HG03460 (cell line): ENCODE measurements at regions not wholly inside any gene's neighbourhood (a gene's known extent, or its start where the extent isn't known, plus 50 kb on each side); places are given as distances from the start of the nearest gene placed in this dataset.
"Not testable (repeated sequence)": the region's sequence is repeated elsewhere in the genome, so short reads cannot be mapped to it uniquely, and the experiment has no call there.

Source experiments
- ATAC-seq: cut with Tn5 transposase; IDR thresholded peaks from one replicate; pipeline ENCODE4 v1.9.1; 2021; ENCODE audit not compliant: unreplicated experiment

- no peak for ATAC-seq
These were observed 223.7 kb upstream of the FAM78B start for GRCh38 chr1:166390366-166391033.

- ATAC-seq: no peak
These were observed 224.7 kb upstream of the FAM78B start for GRCh38 chr1:166391279-166392066.

- no peak for ATAC-seq
These were observed 228.9 kb upstream of the FAM78B start for GRCh38 chr1:166395729-166396128.

- ATAC-seq: not testable (repeated sequence)
These were observed 242.7 kb upstream of the FAM78B start for GRCh38 chr1:166409253-166410082.

GRCh38 chr1:166410083-166410385, 243.2 kb upstream of the FAM78B start:
- ATAC-seq: no peak

- ATAC-seq: not testable (repeated sequence)
These were observed 250.0 kb upstream of the FAM78B start for GRCh38 chr1:166416831-166417230.

GRCh38 chr1:166418344-166418933, 251.6 kb upstream of the FAM78B start:
- ATAC-seq: no peak

GRCh38 chr1:166422586-166422985, 255.8 kb upstream of the FAM78B start:
- not testable (repeated sequence) for ATAC-seq

GRCh38 chr1:166432655-166433054, 265.9 kb upstream of the FAM78B start:
- no peak for ATAC-seq

GRCh38 chr1:166433404-166434304, 266.9 kb upstream of the FAM78B start:
- peak; percentile 64 for ATAC-seq

- ATAC-seq: no peak
These were observed 290.9 kb upstream of the FAM78B start for GRCh38 chr1:166457700-166458099.

GRCh38 chr1:166464333-166464732, 297.5 kb upstream of the FAM78B start:
- no peak for ATAC-seq

GRCh38 chr1:166470014-166470413, 303.2 kb upstream of the FAM78B start:
- ATAC-seq: no peak

- ATAC-seq: no peak
These were observed 303.6 kb upstream of the FAM78B start for GRCh38 chr1:166470441-166470840.

- no peak for ATAC-seq
These were observed 304.6 kb upstream of the FAM78B start for GRCh38 chr1:166471359-166471758.

GRCh38 chr1:166479052-166479631, 312.3 kb upstream of the FAM78B start:
- peak; percentile 68 for ATAC-seq

- no peak for ATAC-seq
These were observed 317.7 kb upstream of the FAM78B start for GRCh38 chr1:166484471-166484870.

GRCh38 chr1:166484871-166485270, 318.1 kb upstream of the FAM78B start:
- ATAC-seq: no peak

GRCh38 chr1:166485620-166486019, 318.8 kb upstream of the FAM78B start:
- ATAC-seq: no peak

GRCh38 chr1:166488327-166488726, 321.5 kb upstream of the FAM78B start:
- ATAC-seq: no peak
